22Rv1 (cell line): ENCODE measurements at regions not wholly inside any gene's neighbourhood (a gene's known extent, or its start where the extent isn't known, plus 50 kb on each side); places are given as distances from the start of the nearest gene placed in this dataset.

Experiments used
- CTCF ChIP-seq: fragments of 450-650 bp; IDR thresholded peaks from 2 replicates; pipeline ENCODE4 v1.5.1; 2017; ENCODE audit warnings: mild to moderate bottlenecking
- ZFX ChIP-seq: fragments of 450-650 bp; IDR thresholded peaks from 2 replicates; pipeline ENCODE4 v1.6.1; 2017; ENCODE audit warnings: antibody characterized with exemption, borderline replicate concordance

- TF ChIP-seq CTCF (no peak), ZFX (no peak)
Observed at GRCh38 chr1:244218220-244218619, 167.1 kb downstream of the ZBTB18 start.
